ENCODE measurements at regions not wholly inside any gene's neighbourhood (a gene's known extent, or its start where the extent isn't known, plus 50 kb on each side); places are given as distances from the start of the nearest gene placed in this dataset.

- no peak for DNase-seq
Measured at GRCh38 chr13:21757763-21758162, 86.9 kb downstream of the FGF9 start.

- DNase-seq: no peak
Measured at GRCh38 chr13:21758441-21758840, 87.6 kb downstream of the FGF9 start.

- DNase-seq: no peak
Measured at GRCh38 chr13:21759463-21759862, 88.6 kb downstream of the FGF9 start.

DNA sequence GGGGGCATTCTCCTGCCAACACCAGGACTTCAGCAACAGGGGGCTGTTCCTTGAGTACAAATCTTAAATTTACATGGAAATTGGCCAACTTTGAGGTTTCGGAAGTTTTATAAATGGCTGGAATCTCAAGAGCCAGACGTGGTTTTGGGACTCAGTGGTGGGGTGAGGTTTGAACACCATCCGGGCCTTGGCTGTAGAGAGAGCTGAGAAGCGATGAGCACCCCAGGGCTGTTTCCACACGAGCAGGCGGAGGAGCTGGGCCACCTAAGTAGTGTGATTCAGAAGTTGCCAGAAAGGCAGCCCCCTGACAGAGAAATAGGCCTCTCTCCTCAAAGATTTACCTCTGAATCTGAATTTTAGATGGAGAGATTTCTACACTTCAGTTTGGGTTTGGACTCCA lies 89.0 kb downstream of the FGF9 start:
- no peak for DNase-seq

DNA sequence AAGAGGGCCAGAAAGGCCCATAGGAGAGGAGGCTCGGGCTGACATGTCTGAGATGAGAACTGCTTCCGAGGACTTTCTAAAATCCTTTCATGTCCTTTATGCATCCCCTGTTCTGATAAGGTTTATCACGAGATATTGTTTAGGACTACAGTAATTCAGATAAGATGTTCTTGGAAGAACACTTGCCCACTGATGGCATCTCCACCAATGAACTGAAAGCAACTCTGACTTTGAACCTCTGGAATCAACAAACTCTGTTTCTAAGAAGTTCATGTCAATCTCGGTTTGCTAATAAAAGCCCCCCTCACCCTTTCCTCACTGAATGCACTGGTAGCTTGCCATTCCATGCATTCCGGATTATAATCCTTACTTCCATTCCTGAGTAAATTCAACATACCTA lies 90.9 kb downstream of the FGF9 start:
- DNase-seq: no peak

DNA sequence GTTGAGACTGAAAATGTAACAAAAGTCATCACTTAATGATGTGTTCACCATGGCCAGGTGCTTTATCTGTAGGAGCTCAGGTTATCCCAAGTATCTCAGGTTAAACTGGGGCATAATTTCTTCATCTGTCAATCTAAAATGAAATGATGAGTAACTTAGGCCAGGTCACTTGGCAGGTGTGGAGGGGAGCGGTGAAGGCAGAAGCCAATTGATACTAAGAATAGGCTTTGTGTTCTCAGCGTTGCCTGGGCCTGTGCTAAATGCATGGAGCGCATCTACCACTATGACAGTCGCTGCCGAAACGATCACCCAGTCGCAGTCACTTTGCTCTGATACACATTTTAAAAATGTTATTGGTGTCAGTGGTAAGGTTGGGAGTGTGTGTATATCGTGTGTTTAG lies 91.6 kb downstream of the FGF9 start:
- DNase-seq: no peak

DNA sequence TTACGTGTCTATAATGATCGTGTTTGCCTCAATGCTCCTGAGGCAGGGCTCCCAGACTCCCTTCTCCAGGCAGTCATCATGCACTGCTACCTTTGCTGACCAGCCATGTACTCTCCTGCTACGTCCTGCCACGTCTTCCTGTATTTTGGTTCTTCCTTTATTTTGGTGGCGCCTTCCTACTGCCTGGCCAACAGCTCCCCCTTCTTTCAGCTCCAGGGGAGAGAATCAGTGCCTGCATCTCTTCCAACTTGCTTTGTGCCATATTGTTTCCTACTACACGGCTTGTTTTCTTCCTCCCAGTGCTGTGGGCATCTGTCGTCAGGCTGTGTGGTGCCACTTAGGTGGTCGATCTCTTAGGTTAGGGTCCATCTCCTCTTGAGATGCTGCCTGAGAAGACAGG lies 96.2 kb downstream of the FGF9 start:
- DNase-seq: no peak

DNA sequence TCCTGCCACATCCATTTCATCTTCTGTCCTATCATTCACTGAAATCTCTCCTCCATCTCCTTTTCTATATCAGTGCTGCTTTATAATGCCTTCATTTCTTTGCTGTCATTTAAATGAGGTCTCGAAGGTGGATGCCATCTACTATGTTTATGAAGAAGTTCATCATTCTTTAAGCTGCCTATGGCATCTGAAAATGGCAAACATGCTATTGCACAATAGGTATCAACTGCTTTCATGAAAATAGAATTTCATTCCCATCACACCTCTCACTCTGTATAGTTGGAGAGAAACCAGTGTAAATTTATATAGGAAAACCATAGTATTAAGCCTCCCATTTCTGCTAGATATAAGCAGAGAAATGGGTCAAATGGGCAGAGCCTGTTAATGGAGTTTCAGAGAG lies 100.2 kb downstream of the FGF9 start:
- no peak for DNase-seq

DNA sequence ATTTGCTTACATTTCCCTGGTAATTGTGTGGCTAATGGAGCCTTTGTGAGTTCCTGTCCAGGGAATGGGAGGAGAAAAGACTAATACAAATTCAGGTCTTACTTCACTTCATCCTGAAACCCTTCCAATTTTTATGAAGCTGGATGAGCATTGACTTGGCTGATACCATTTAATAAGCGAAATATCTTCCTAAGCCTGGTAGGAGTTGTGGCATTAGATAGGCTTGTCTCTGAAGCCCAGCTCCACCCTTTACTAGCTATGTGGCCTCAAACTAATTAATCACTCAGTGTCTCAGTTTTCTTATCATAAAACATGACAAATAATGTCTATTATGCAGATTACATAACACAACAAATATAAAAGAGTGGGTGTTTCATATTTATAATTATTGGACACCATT lies 106.3 kb downstream of the FGF9 start:
- DNase-seq: no peak

- no peak for DNase-seq
Measured at GRCh38 chr13:21777813-21778212, 106.9 kb downstream of the FGF9 start.

DNA sequence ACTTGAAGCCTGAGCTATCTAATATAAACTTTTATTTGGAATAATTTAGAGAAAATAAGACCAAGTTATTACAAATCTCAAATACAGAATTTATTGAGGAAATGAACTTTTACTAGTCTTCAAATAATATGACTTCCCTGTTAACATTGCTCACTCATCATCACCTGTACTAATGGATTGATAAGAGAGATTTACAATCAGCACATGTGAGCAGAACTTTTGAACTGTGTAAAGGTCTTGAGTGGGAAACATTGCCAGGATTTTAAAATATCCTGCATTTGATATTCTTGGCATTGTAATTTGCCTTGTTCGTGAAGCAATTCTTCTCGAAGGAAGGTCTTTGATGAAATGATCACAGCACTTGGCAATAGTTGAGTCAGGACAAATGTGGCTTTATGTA lies 111.9 kb downstream of the FGF9 start:
- no peak for DNase-seq

DNA sequence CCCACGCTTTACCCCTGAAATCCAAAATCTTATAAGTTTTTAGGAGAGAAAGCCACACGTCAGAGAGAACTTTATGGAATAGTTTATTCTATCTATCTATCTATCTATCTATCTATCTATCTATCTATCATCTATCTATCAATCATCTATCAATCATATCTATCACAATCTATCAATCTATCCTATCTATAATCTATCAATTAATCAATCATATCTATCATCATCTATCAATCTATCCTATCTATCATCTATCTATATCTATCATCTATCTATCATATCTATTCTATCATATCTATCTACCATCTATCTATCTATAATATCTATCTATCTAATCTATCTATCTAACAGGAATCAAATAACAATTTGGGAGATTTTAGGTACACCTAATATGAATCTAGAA lies 115.1 kb downstream of the FGF9 start:
- no peak for DNase-seq

DNA sequence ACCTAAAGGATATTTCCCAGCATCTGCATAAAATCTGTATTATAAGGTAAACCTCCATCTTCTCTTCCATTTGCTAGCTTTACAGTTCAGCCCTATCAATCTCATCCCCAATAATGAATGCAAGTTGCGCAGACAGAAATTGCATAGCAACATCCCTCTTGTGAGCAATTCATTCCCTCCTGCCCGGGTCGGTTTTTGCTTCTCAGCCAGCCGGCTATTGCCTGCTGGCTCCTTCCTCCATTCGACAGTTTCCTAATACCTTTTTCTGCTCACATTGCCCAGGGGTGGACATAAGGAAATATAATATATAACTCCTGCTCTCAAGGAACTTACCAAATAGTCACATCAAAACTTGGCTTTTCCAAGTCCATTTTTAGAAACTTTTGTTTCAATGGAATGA lies 125.2 kb downstream of the FGF9 start:
- no peak for DNase-seq

DNA sequence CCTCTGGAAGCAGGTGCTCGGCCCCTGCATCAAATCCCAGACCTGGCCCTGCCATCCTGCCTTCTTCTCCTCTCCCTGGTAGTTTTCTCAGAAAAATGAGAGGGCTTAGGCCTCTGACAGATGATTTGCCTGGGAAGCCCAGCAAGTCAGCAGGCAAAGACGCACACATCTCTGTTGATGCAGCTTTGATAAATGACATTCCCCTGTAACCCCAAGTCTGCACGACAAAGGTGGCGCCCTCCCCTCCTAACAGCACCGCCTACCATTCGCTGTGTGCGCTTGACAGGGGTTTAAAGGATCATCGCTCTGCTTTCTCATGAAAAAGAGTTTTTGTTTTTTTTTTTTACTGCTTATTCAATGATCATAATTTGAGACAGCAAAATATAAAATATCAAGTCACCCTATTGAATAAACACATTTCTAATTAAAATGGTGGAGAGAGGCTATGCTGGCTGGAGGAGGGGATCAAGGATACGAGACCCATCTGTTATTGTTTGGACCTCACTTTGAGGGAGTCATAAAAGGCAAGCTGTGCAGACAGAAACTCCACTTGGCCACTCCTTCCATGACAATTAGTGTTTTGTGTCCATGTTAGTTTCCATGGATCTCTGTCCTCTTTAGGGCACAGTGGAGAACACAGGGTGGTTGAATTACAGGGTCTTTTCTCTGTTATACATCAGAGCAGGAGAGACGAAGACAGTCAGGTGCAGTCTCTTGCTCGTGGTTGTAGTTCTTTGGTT lies 126.1 kb downstream of the FGF9 start:
- no peak for DNase-seq

DNA sequence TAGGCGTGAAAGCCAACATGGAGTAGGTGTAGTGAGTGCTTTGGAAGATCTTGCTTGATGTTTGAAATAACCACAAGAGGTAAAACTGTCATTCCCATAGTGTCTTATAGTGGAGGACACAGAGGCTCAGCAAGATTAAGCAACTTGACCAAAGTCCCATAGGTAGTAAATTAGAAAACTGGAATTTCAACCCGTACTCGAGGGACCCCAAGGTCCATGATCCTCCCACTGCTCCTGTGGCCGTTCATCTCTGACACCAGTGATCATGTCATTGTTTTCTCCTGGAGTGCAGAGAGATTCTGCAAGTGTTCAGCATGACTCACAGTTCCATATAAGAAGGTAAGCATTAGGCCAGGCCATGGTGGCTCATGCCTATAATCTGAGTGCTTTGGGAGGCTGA lies 126.9 kb downstream of the FGF9 start:
- DNase-seq: no peak

DNA sequence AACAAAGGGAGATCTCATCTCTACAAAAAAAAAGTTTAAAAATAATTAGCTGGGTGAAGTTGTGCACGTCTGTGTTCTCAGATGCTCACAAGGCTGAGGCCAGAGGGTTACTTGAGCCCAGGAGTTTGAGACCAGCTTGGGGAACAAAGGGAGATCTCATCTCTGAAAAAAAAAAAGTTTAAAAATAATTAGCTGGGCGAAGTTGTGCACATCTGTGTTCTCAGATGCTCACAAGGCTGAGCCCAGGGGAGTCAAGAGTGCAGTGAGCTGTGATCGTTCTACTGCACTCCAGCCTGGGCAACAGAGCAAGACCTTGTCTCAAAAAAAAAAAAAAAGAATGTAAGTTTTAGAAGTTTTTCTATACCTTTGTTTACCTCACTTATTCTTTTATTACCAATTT lies 127.3 kb downstream of the FGF9 start:
- no peak for DNase-seq

- DNase-seq: no peak
Measured at GRCh38 chr13:21799671-21800070, 128.8 kb downstream of the FGF9 start.

DNA sequence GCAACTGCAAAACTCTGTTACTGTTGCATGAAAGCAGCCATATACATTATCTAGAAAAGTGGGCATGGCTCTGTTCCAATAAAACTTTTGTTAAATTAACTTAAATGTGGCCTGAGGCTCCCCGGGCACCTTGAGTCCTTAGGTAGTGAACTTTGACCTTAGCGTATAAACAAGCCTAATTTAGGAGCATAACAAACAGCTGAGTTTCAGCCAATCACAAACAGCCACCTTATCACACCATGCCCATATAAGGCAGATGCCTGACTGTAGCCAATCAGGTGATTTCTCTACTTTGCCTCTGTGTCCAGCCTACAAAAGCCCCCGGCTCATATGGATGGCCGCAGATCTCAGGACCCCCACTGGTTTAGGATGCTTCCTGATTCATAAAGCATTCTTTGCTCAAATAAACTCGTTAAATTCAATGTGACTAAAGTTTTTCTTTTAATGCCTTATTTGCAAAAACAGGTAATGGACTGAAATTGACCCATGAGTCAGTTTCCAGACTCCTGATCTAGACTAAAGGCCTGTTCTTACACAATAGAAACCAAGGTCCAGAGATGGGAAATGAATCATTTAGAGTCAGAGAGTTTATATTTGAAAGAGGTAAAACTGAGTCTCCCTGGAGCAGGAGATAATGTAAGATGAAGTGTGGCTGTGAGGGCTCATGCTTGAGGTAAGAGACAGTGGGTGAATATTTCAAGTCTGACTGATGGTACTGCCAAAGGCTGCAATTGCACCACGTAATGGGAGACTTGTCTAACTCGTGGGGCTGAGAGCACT lies 130.2 kb downstream of the FGF9 start:
- DNase-seq: no peak

- DNase-seq: no peak
Measured at GRCh38 chr13:21805733-21806132, 134.9 kb downstream of the FGF9 start.

DNA sequence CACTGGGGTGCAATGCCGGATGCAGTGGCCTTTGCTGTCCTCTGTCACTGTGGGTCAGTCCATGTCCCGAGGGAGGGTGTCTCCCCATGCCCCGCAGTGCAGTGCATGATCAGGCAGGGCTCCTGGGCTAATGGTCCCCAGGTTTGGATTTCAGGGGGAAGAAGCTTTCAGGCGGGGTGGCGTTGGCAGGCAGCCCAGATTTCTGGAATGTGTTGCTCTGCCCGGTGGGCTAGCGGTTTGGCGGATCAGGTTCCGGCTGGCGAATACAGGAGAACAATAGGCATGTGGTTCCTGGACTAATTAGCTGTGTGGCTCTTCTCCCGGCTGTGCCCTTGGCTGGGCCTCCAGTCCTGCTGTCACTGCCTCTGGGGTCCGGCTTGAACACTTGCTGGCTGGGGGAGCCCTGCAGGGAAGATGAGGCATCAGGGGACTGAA lies 141.3 kb downstream of the FGF9 start:
- no peak for DNase-seq

DNA sequence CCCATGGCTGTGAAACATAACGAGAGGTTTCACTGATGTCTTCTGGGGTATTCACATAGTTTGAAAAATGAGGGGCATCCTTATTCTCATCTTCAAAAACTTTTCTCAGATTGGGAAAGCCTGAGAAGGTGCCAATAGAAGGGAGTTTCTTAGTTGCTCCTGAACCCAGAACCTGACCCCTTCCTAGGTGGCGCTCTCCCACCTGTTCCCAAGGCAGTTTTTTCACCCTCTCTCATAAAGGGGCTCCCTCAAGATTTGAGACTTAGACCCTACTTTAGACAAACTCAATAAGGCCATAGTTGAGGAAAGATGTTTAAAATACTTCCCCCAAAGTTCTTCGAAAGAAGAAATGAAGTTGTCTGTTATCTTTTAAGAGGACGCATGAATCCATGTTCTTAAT lies 142.2 kb downstream of the FGF9 start:
- no peak for DNase-seq

DNA sequence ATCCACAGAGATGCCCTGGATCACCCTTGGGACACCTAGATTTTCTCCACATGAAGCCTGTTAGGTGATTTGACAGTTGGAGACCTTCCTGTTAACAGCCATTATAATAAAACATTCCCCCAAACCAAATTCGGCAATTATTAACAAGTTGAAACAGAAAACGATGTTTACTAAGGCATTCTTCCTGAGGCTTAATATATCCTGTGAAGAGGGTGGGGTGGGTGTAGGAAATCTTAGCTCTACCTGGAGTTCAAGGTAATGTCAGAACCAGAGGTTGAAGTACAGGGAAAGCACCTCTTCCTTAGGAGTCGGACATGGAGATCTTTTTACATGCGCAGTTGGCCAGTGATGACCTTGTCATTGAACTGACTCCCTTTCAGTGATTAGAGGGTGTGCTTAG lies 143.0 kb downstream of the FGF9 start:
- no peak for DNase-seq

DNA sequence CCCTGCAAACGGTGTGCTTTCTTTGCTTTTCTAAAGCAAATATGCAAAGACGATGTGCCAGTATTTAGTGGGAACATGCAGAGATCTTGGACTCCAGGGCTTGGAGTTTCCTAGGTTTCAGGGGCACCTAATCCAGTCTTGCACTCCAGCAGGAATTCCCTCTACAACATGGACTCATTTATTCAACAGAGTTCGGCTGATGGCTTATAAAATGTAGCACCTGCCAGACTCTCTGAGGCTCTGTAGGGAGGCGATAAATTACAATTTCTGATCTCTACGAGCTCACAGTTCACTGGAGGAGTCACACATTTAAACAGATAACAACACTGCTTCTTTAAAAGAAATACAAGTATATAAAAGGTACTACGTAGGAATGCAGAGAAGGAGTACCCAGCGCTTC lies 143.7 kb downstream of the FGF9 start:
- DNase-seq: no peak

GRCh38 chr13:21817878-21818277 lies 147.0 kb downstream of the FGF9 start:
- DNase-seq: no peak

DNA sequence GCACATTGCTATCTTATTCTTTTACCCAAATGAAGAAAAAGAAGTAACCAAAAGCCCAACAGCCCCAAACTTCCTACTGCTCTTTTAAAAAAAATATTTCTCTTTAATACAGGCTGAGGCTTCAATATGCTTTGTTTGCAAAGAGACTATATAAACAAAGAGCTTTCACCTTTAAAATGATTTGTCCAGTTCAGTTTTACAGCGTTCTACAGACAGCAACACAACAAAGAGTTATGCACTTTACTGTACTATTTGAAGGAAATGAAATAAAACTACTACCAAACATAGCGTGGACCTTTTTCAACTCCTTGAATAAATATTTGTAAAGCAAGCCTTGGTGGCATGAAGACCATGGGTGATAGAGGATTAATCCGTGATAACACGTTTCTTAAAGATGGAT lies 151.2 kb downstream of the FGF9 start:
- DNase-seq: no peak
